Natural killer cell (primary cell): ENCODE measurements at regions not wholly inside any gene's neighbourhood (a gene's known extent, or its start where the extent isn't known, plus 50 kb on each side); places are given as distances from the start of the nearest gene placed in this dataset.

Experiments
- ATAC-seq, 3 donors: fragments of 150-1000 bp in 2 of 3; fragments of 200-7000 bp in 1 of 3; cut with Tn5 transposase; 1 replicate in 1 of 3; 2 replicates in 2 of 3; pipeline ENCODE4 v1.10.0; 2021; ENCODE audit warnings: mild to moderate bottlenecking in 2 of 3, moderate library complexity in 2 of 3
- DNase-seq, 2 donors: peaks; one replicate each; pipeline versions ENCODE4 v3.0.0 to v3.0.0-alpha.2; 2013 to 2021; ENCODE audit warnings: mixed read lengths in 1 of 2
- H3K27ac ChIP-seq: one replicate; pipeline ENCODE4 v1.5.1; 2013; ENCODE audit warnings: mild to moderate bottlenecking, low read length
- H3K27me3 ChIP-seq: one replicate; pipeline ENCODE4 v1.6.1; 2013; ENCODE audit warnings: low read length; ENCODE audit not compliant: control insufficient read depth, insufficient read depth
- H3K36me3 ChIP-seq: one replicate; pipeline ENCODE4 v1.6.1; 2013; ENCODE audit warnings: low read length; ENCODE audit not compliant: control insufficient read depth, insufficient read depth
- H3K4me1 ChIP-seq: one replicate; pipeline ENCODE4 v1.6.1; 2013; ENCODE audit warnings: low read length; ENCODE audit not compliant: control insufficient read depth, insufficient read depth
- H3K4me3 ChIP-seq: one replicate; pipeline ENCODE4 v1.5.1; 2013; ENCODE audit warnings: low read length
- H3K9me3 ChIP-seq: one replicate; pipeline ENCODE4 v1.6.1; 2013; ENCODE audit warnings: low read length; ENCODE audit not compliant: control insufficient read depth, insufficient read depth
- H3K27ac Mint-ChIP-seq, 2 donors: one replicate each; pipeline ENCODE4 v1.8.0; 2022; ENCODE audit warnings: mild to moderate bottlenecking in 2 of 2, mixed read lengths in 2 of 2, moderate library complexity in 1 of 2
- H3K27me3 Mint-ChIP-seq, 2 donors: one replicate each; pipeline ENCODE4 v1.8.0; 2022; ENCODE audit warnings: low read depth in 2 of 2, mixed read lengths in 2 of 2
- H3K36me3 Mint-ChIP-seq: one replicate; pipeline ENCODE4 v1.8.0; 2022; ENCODE audit warnings: mixed read lengths
- H3K4me1 Mint-ChIP-seq, 2 donors: one replicate each; pipeline ENCODE4 v1.8.0; 2022; ENCODE audit warnings: mixed read lengths in 2 of 2
- H3K4me3 Mint-ChIP-seq: one replicate; pipeline ENCODE4 v1.8.0; 2022; ENCODE audit warnings: mild to moderate bottlenecking, moderate library complexity, mixed read lengths
- H3K9me3 Mint-ChIP-seq, 2 donors: one replicate each; pipeline ENCODE4 v1.8.0; 2022; ENCODE audit warnings: mixed read lengths in 2 of 2
- WGBS: methylation state at CpG from one replicate; pipeline ENCODE4 v1.1.7; 2013; ENCODE audit warnings: missing lambda C conversion rate; ENCODE audit not compliant: insufficient coverage; 5-methylcytosine and 5-hydroxymethylcytosine counted together
- intact Hi-C: fragments of 100-400 bp; cut with micrococcal nuclease; formaldehyde crosslinking; loops from one replicate; pipeline ENCODE4 v1.14.2; 2022
- TF ChIP-seq, protein P1 (sequence below): fragments of 200-600 bp; IDR thresholded peaks from one replicate; pipeline ENCODE4 v1.8.0; 2022; ENCODE audit warnings: antibody characterized with exemption

DNA sequence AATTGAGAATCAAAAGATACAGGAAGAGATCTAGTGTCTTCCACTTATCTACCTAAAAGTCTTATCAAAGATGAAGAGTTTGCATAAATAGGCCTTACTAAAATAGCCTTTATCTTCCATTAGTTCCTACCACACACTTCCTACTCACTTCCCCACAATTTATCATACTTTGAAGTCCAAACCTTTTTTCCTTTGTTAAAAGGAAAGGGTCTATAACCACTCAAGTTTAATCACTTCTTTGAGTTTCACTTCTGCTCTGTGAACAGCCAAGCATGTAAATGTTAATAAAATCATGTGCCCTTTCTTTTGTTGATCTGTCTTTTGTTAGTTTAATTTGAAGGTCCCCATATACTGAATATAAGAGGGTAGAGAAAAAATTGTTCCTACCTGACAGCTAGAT, 114.5 kb downstream of the PHLDA1 start:
- H3K36me3 Mint-ChIP-seq = no peaks in the 10 kb centered on the region

DNA sequence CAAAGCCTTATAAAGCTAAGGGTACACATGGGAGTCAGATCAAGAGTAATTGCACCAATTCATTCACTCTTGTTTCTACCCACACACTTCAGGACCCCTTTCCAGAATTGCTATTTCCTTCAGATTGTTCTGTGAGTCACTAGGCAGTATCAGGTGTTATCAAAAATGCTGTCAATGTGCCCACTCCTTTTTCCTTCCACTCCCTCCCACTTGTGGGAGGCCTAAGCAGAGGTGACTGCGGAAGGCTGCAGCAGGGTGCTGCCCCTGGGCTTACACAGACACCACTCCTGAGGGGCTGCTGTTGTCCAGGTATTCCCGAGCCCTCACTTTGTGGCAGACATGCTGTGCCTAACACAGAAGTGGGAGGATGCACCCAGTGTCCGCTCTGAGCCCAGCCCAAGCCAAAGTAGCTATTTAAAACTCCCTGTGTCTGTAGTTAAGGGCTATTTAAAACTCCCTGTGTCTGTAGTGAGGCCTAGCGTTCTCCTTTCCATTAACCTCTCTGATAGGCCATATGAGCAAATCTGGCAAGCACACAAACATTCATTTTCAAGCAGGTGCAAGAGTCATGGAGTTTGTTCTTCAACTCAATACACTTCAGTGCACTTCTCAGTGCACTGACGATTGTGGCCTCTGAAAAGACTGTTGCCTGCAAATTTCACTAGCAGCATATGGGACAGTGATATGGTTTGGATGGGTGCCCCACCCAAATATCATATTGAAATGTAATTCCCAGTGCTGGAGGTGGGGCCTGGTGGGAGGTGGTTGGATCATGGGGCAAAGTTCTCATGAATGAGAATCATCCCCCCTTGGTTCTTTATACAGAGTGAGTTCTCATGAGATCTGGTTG, 117.8 kb downstream of the PHLDA1 start:
- no peaks in the 10 kb centered on the region for H3K4me1 ChIP-seq
- ATAC-seq = no peak
- TF ChIP-seq, protein P1, sequence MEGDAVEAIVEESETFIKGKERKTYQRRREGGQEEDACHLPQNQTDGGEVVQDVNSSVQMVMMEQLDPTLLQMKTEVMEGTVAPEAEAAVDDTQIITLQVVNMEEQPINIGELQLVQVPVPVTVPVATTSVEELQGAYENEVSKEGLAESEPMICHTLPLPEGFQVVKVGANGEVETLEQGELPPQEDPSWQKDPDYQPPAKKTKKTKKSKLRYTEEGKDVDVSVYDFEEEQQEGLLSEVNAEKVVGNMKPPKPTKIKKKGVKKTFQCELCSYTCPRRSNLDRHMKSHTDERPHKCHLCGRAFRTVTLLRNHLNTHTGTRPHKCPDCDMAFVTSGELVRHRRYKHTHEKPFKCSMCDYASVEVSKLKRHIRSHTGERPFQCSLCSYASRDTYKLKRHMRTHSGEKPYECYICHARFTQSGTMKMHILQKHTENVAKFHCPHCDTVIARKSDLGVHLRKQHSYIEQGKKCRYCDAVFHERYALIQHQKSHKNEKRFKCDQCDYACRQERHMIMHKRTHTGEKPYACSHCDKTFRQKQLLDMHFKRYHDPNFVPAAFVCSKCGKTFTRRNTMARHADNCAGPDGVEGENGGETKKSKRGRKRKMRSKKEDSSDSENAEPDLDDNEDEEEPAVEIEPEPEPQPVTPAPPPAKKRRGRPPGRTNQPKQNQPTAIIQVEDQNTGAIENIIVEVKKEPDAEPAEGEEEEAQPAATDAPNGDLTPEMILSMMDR = no peak
- intact Hi-C loops = no loop called here
- H3K9me3 ChIP-seq = no peaks in the 10 kb centered on the region
- H3K4me3 ChIP-seq = no peak overlapping the region
- DNase-seq = no peak
- no peaks in the 10 kb centered on the region for H3K36me3 ChIP-seq
- no peaks in the 10 kb centered on the region for H3K27me3 ChIP-seq
- Mint-ChIP-seq H3K9me3 (no peaks in the 10 kb centered on the region), H3K27ac (no peak overlapping the region), H3K4me3 (no peak overlapping the region), H3K4me1 (no peaks in the 10 kb centered on the region), H3K36me3 (no peaks in the 10 kb centered on the region), H3K27me3 (no peaks in the 10 kb centered on the region)
- H3K27ac ChIP-seq = no peak overlapping the region
- WGBS = 87% methylated on average over 5 of the region's 5 CpGs

More for the DNA sequence above, 114.5 kb downstream of the PHLDA1 start:
- Histone ChIP-seq H3K27ac (no peak overlapping the region), H3K9me3 (no peaks in the 10 kb centered on the region), H3K4me3 (no peak overlapping the region), H3K4me1 (no peaks in the 10 kb centered on the region), H3K36me3 (no peaks in the 10 kb centered on the region), H3K27me3 (no peaks in the 10 kb centered on the region)
- Mint-ChIP-seq H3K9me3 (no peaks in the 10 kb centered on the region), H3K27ac (no peak overlapping the region), H3K4me1 (peaks cover 0 to 3% of the 10 kb centered on the region in 2 donors), H3K4me3 (no peak overlapping the region), H3K27me3 (no peaks in the 10 kb centered on the region)
- ATAC-seq (no peak), DNase-seq (no peak)
- intact Hi-C loops = no loop called here
- TF ChIP-seq, protein P1 = no peak

DNA sequence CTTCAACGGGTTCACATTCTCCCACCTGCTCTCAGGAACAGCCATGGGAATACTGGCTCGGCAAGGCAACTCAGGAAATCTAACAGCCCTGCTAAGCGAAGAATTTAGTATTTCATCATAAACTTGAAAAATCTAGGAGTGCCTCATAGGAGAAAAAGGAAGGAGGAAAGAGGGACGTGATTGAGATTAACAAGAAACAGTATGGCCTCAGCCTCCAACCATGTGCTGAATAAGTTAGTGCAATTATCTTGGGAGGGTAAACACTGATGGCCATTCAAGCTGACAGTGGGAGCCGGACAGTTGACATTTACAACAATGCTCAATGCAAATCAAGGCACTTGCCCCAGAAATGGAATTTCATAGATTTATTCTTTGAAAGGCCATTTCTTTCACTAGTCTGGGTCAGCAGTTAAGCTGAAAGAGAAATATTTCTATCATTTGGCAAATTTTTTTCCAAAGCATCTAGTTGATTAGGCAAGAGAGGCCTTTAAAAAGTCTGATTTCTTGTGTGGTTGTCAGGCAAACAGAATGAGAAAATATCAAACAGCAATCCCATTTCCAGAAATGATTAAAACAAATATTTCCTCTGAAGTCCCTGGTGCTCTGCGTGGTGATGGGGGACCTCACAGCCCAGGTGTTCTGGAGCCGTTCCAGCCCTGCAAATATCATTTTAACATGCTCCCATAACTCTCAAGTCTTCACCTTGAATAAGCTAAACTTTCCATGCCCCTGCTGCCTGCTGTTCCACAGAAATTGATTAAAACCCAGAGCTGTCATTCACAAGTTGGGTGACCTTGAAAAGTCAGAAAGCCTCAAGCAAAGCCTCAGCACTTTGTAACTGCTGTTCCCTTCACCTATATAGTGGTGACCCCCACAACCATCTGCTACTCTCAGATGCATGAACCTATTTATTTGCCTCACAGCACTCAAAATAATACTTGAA, 121.6 kb downstream of the PHLDA1 start:
- H3K27ac ChIP-seq = no peak overlapping the region
- no peak overlapping the region for H3K4me3 ChIP-seq
- H3K4me1 Mint-ChIP-seq = no peaks in the 10 kb centered on the region
- 90% methylated on average over 7 of the region's 7 CpGs for WGBS
- ATAC-seq = no peak
- DNase-seq = no peak
- no peaks in the 10 kb centered on the region for H3K4me1 ChIP-seq
- intact Hi-C loops = no loop called here
- TF ChIP-seq, protein P1 = no peak
- H3K27me3 ChIP-seq = no peaks in the 10 kb centered on the region
- H3K36me3 Mint-ChIP-seq = no peaks in the 10 kb centered on the region
- H3K36me3 ChIP-seq = no peaks in the 10 kb centered on the region
- no peaks in the 10 kb centered on the region for H3K27me3 Mint-ChIP-seq
- H3K9me3 ChIP-seq = no peaks in the 10 kb centered on the region
- H3K27ac Mint-ChIP-seq = no peak overlapping the region
- no peak overlapping the region for H3K4me3 Mint-ChIP-seq
- no peaks in the 10 kb centered on the region for H3K9me3 Mint-ChIP-seq
